H9 (cell line): ENCODE measurements at regions not wholly inside any gene's neighbourhood (a gene's known extent, or its start where the extent isn't known, plus 50 kb on each side); places are given as distances from the start of the nearest gene placed in this dataset.

ENCODE experiments used
- DNase-seq: peaks from one replicate; pipeline ENCODE4 v3.0.0-alpha.2; 2017
- H2AFZ ChIP-seq: one replicate; pipeline ENCODE4 v1.6.1; 2013; ENCODE audit warnings: mild to moderate bottlenecking, low read length, control low read depth, moderate library complexity
- H2AK5ac ChIP-seq: 2 replicates; pipeline ENCODE4 v1.6.1; 2013; ENCODE audit warnings: low read length, control low read depth, mixed read lengths; ENCODE audit not compliant: insufficient read length
- H2BK120ac ChIP-seq: one replicate; pipeline ENCODE4 v1.6.1; 2013; ENCODE audit warnings: low read depth, mild to moderate bottlenecking, low read length, control low read depth, inconsistent platforms; ENCODE audit not compliant: poor library complexity, severe bottlenecking
- H2BK12ac ChIP-seq: 2 replicates; pipeline ENCODE4 v1.6.1; 2013; ENCODE audit warnings: low read length, control low read depth, mixed read lengths, low read depth; ENCODE audit not compliant: insufficient read length
- H2BK15ac ChIP-seq: 2 replicates; pipeline ENCODE4 v1.6.1; 2013; ENCODE audit warnings: low read depth, low read length, control low read depth
- H2BK20ac ChIP-seq: one replicate; pipeline ENCODE4 v1.6.1; 2013; ENCODE audit warnings: low read depth, mild to moderate bottlenecking, low read length, control low read depth, inconsistent platforms; ENCODE audit not compliant: poor library complexity, severe bottlenecking
- H2BK5ac ChIP-seq: 2 replicates; pipeline ENCODE4 v1.6.1; 2013; ENCODE audit warnings: low read length, control low read depth, mixed read lengths; ENCODE audit not compliant: insufficient read length
- H3K14ac ChIP-seq: 2 replicates; pipeline ENCODE4 v1.6.1; 2013; ENCODE audit warnings: low read length, control low read depth; ENCODE audit not compliant: insufficient read depth
- H3K18ac ChIP-seq: 2 replicates; pipeline ENCODE4 v1.6.1; 2013; ENCODE audit warnings: low read depth, mild to moderate bottlenecking, mixed read lengths, low read length, control low read depth; ENCODE audit not compliant: insufficient read length
- H3K23ac ChIP-seq: 2 replicates; pipeline ENCODE4 v1.6.1; 2013; ENCODE audit warnings: low read length, control low read depth, mixed read lengths, low read depth; ENCODE audit not compliant: insufficient read length
- H3K23me2 ChIP-seq: 2 replicates; pipeline ENCODE4 v1.6.1; 2013; ENCODE audit warnings: low read depth, mild to moderate bottlenecking, mixed read lengths, low read length, control low read depth; ENCODE audit not compliant: insufficient read length, poor library complexity, severe bottlenecking
- H3K27ac ChIP-seq: 2 replicates; pipeline ENCODE4 v1.5.1; 2013; ENCODE audit warnings: low read length, control low read depth, mixed read lengths, low read depth; ENCODE audit not compliant: insufficient read length
- H3K27me3 ChIP-seq: 2 replicates; pipeline ENCODE4 v1.6.1; 2013; ENCODE audit warnings: low read length, control low read depth, inconsistent platforms; ENCODE audit not compliant: insufficient read depth
- H3K4ac ChIP-seq: 2 replicates; pipeline ENCODE4 v1.6.1; 2013; ENCODE audit warnings: low read depth, mild to moderate bottlenecking, control low read depth, inconsistent platforms, low read length, moderate library complexity
- H3K4me1 ChIP-seq: 2 replicates; pipeline ENCODE4 v1.6.1; 2013; ENCODE audit warnings: low read length, control low read depth, inconsistent platforms; ENCODE audit not compliant: insufficient read depth
- H3K4me2 ChIP-seq: 2 replicates; pipeline ENCODE4 v1.6.1; 2013; ENCODE audit warnings: low read length, control low read depth, mixed read lengths; ENCODE audit not compliant: insufficient read length, insufficient read depth
- H3K56ac ChIP-seq: 2 replicates; pipeline ENCODE4 v1.6.1; 2013; ENCODE audit warnings: low read depth, mild to moderate bottlenecking, mixed read lengths, low read length, control low read depth; ENCODE audit not compliant: insufficient read length
- H3K79me1 ChIP-seq: 2 replicates; pipeline ENCODE4 v1.6.1; 2013; ENCODE audit warnings: low read depth, mild to moderate bottlenecking, moderate library complexity, low read length, control low read depth, inconsistent platforms; ENCODE audit not compliant: insufficient read depth, poor library complexity, severe bottlenecking
- H3K79me2 ChIP-seq: 2 replicates; pipeline ENCODE4 v1.6.1; 2013; ENCODE audit warnings: low read length, control low read depth, inconsistent platforms; ENCODE audit not compliant: insufficient read depth
- H3K9ac ChIP-seq: 2 replicates; pipeline ENCODE4 v1.6.1; 2013; ENCODE audit warnings: low read length, control low read depth, mixed read lengths; ENCODE audit not compliant: insufficient read length; ENCODE audit errors: extremely low read depth
- H3K9me3 ChIP-seq: one replicate; pipeline ENCODE4 v1.6.1; 2013; ENCODE audit warnings: low read depth, low read length, inconsistent platforms; ENCODE audit not compliant: control insufficient read depth
- H3T11ph ChIP-seq: one replicate; pipeline ENCODE4 v1.6.1; 2013; ENCODE audit warnings: mild to moderate bottlenecking, low read length, control low read depth, inconsistent platforms
- H4K20me1 ChIP-seq: one replicate; pipeline ENCODE4 v1.6.1; 2013; ENCODE audit not compliant: control insufficient read depth, insufficient read length, insufficient read depth
- H4K5ac ChIP-seq: 2 replicates; pipeline ENCODE4 v1.6.1; 2013; ENCODE audit warnings: low read depth, mild to moderate bottlenecking, mixed read lengths, low read length, control low read depth; ENCODE audit not compliant: insufficient read length
- H4K8ac ChIP-seq: replicated peaks from 2 replicates; pipeline ENCODE4 v1.6.1; 2013; ENCODE audit warnings: low read length, control low read depth, mixed read lengths, low read depth; ENCODE audit not compliant: insufficient read length
- H4K91ac ChIP-seq: 2 replicates; pipeline ENCODE4 v1.6.1; 2013; ENCODE audit warnings: low read depth, mild to moderate bottlenecking, moderate library complexity, mixed read lengths, low read length, control low read depth; ENCODE audit not compliant: insufficient read length
- H3K27ac Mint-ChIP-seq, 3 experiments: 2 replicates in 2 of 3; 3 replicates in 1 of 3; pipeline ENCODE4 v1.8.0; 2020 to 2021; ENCODE audit warnings: mixed read lengths in 3 of 3, mild to moderate bottlenecking in 1 of 3, moderate library complexity in 1 of 3
- H3K27me3 Mint-ChIP-seq: 2 replicates; pipeline ENCODE4 v1.8.0; 2021; ENCODE audit warnings: low read depth, mild to moderate bottlenecking, moderate library complexity, mixed read lengths
- H3K36me3 Mint-ChIP-seq, 3 experiments: 2 replicates in 2 of 3; 3 replicates in 1 of 3; pipeline ENCODE4 v1.8.0; 2020 to 2021; ENCODE audit warnings: low read depth in 3 of 3, mixed read lengths in 3 of 3; ENCODE audit not compliant: insufficient read depth in 1 of 3
- H3K4me1 Mint-ChIP-seq, 2 experiments: 2 replicates each; pipeline ENCODE4 v1.8.0; 2020; ENCODE audit warnings: mixed read lengths in 2 of 2
- H3K4me3 Mint-ChIP-seq, 2 experiments: 2 replicates in 1 of 2; 3 replicates in 1 of 2; pipeline ENCODE4 v1.8.0; 2020 to 2021; ENCODE audit warnings: mild to moderate bottlenecking in 2 of 2, mixed read lengths in 2 of 2, moderate library complexity in 1 of 2
- H3K9me3 Mint-ChIP-seq, 2 experiments: 2 replicates in 1 of 2; 3 replicates in 1 of 2; pipeline ENCODE4 v1.8.0; 2020; ENCODE audit warnings: mild to moderate bottlenecking in 2 of 2, mixed read lengths in 2 of 2, moderate library complexity in 1 of 2
- CTCF ChIP-seq: fragments of 200-600 bp; sonication (generic); conservative IDR thresholded peaks from 3 replicates; pipeline ENCODE4 v1.8.0; 2021; ENCODE audit warnings: antibody characterized with exemption, mild to moderate bottlenecking
- WGBS: extraction: QIAGEN DNeasy Blood & Tissue Kit; methylation state at CpG from one replicate; pipeline ENCODE4 v1.1.7; 2013; ENCODE audit warnings: missing lambda C conversion rate, low lambda C conversion rate, mixed read lengths; ENCODE audit not compliant: insufficient read length; ENCODE audit errors: extremely low coverage; 5-methylcytosine and 5-hydroxymethylcytosine counted together

- Mint-ChIP-seq H3K27ac (no peak overlapping the region), H3K36me3 (no peaks in the 10 kb centered on the region), H3K27me3 (no peaks in the 10 kb centered on the region), H3K9me3 (no peaks in the 10 kb centered on the region), H3K4me1 (peaks cover 47 to 49% of the 10 kb centered on the region in 2 experiments), H3K4me3 (no peak overlapping the region)
- H4K8ac ChIP-seq: no peak overlapping the region
- no peak overlapping the region for H3K23ac ChIP-seq
- H2BK12ac ChIP-seq: no peak overlapping the region
- H3K4ac ChIP-seq: no peak overlapping the region
- peaks cover 8% of the 10 kb centered on the region; the same call in 1 of the 2 replicates for H3K4me1 ChIP-seq
- H3K79me2 ChIP-seq: no peaks in the 10 kb centered on the region
- H3K9ac ChIP-seq: no peak overlapping the region
- H4K5ac ChIP-seq: no peak overlapping the region
- no peaks in the 10 kb centered on the region for H3K79me1 ChIP-seq
- H4K91ac ChIP-seq: no peak overlapping the region
- H3K4me2 ChIP-seq: no peak overlapping the region
- H3K14ac ChIP-seq: no peak overlapping the region
- H3K23me2 ChIP-seq: no peaks in the 10 kb centered on the region
- no peak overlapping the region for H3K56ac ChIP-seq
- TF ChIP-seq CTCF: no peak
- no peak overlapping the region for H2AFZ ChIP-seq
- no peaks in the 10 kb centered on the region for H3K9me3 ChIP-seq
- H3K27ac ChIP-seq: no peak overlapping the region
- H2BK15ac ChIP-seq: no peak overlapping the region
- H3T11ph ChIP-seq: no peak overlapping the region
- no peak overlapping the region for H2BK120ac ChIP-seq
- no peak for DNase-seq
- no peak overlapping the region for H2AK5ac ChIP-seq
- H3K27me3 ChIP-seq: no peaks in the 10 kb centered on the region
- no CpG with 5 or more reads among the region's 5 CpGs for WGBS
- H3K18ac ChIP-seq: no peak overlapping the region
- H2BK20ac ChIP-seq: no peak overlapping the region
- no peak overlapping the region for H2BK5ac ChIP-seq
- H4K20me1 ChIP-seq: no peaks in the 10 kb centered on the region
These were observed 86.7 kb upstream of the BACH2 start for GRCh38 chr6:90383196-90383822.
